ENCODE measurements at regions not wholly inside any gene's neighbourhood (a gene's known extent, or its start where the extent isn't known, plus 50 kb on each side); places are given as distances from the start of the nearest gene placed in this dataset.

- no peaks in the 10 kb centered on the region for H3K4me1 ChIP-seq (ENCODE audit: control insufficient read depth, insufficient read depth, low read length)
- no peak overlapping the region for H3K9ac ChIP-seq (ENCODE audit: control insufficient read depth, insufficient read depth, low read length)
- POLR2A ChIA-PET = no interaction called here
- TF ChIP-seq TARDBP (IDR thresholded peaks at IDR 0.05; ENCODE audit: borderline replicate concordance) (no peak), RB1 (IDR thresholded peaks at IDR 0.05; ENCODE audit: borderline replicate concordance) (no peak), KAT2A (conservative IDR thresholded peaks at IDR 0.05; ENCODE audit: control insufficient read depth, low read depth, low read length) (no peak), NFIC (IDR thresholded peaks at IDR 0.05; ENCODE audit: low read depth, low read length) (no peak), NR2F1 (conservative IDR thresholded peaks at IDR 0.05) (no peak), RAD51 (IDR thresholded peaks at IDR 0.05) (no peak), POU2F2 (IDR thresholded peaks at IDR 0.05; ENCODE audit: borderline replicate concordance, low read depth, low read length) (no peak), SREBF2 (IDR thresholded peaks at IDR 0.05; ENCODE audit: low read length) (no peak), EP300 (IDR thresholded peaks at IDR 0.05; ENCODE audit: borderline replicate concordance in 1 of 2, control insufficient read depth in 1 of 2, low read depth in 2 of 2, low read length in 2 of 2) (no peak), EGR1 (IDR thresholded peaks at IDR 0.05; ENCODE audit: borderline replicate concordance in 1 of 2, low read depth in 2 of 2, low read length in 2 of 2) (no peak), NFXL1 (IDR thresholded peaks at IDR 0.05; ENCODE audit: borderline replicate concordance) (no peak), MEF2A (IDR thresholded peaks at IDR 0.05; ENCODE audit: insufficient read depth, low read depth, low read length) (no peak), ZSCAN29 (IDR thresholded peaks at IDR 0.05) (no peak), FOXM1 (IDR thresholded peaks at IDR 0.05; ENCODE audit: low read depth, low read length) (no peak)
- TF ChIP-seq, protein P1, sequence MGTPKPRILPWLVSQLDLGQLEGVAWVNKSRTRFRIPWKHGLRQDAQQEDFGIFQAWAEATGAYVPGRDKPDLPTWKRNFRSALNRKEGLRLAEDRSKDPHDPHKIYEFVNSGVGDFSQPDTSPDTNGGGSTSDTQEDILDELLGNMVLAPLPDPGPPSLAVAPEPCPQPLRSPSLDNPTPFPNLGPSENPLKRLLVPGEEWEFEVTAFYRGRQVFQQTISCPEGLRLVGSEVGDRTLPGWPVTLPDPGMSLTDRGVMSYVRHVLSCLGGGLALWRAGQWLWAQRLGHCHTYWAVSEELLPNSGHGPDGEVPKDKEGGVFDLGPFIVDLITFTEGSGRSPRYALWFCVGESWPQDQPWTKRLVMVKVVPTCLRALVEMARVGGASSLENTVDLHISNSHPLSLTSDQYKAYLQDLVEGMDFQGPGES (IDR thresholded peaks at IDR 0.05) = no peak
- TF ChIP-seq, protein P2, sequence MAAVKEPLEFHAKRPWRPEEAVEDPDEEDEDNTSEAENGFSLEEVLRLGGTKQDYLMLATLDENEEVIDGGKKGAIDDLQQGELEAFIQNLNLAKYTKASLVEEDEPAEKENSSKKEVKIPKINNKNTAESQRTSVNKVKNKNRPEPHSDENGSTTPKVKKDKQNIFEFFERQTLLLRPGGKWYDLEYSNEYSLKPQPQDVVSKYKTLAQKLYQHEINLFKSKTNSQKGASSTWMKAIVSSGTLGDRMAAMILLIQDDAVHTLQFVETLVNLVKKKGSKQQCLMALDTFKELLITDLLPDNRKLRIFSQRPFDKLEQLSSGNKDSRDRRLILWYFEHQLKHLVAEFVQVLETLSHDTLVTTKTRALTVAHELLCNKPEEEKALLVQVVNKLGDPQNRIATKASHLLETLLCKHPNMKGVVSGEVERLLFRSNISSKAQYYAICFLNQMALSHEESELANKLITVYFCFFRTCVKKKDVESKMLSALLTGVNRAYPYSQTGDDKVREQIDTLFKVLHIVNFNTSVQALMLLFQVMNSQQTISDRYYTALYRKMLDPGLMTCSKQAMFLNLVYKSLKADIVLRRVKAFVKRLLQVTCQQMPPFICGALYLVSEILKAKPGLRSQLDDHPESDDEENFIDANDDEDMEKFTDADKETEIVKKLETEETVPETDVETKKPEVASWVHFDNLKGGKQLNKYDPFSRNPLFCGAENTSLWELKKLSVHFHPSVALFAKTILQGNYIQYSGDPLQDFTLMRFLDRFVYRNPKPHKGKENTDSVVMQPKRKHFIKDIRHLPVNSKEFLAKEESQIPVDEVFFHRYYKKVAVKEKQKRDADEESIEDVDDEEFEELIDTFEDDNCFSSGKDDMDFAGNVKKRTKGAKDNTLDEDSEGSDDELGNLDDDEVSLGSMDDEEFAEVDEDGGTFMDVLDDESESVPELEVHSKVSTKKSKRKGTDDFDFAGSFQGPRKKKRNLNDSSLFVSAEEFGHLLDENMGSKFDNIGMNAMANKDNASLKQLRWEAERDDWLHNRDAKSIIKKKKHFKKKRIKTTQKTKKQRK (IDR thresholded peaks at IDR 0.05; ENCODE audit: low read depth, low read length) = no peak
- TF ChIP-seq, protein P3, sequence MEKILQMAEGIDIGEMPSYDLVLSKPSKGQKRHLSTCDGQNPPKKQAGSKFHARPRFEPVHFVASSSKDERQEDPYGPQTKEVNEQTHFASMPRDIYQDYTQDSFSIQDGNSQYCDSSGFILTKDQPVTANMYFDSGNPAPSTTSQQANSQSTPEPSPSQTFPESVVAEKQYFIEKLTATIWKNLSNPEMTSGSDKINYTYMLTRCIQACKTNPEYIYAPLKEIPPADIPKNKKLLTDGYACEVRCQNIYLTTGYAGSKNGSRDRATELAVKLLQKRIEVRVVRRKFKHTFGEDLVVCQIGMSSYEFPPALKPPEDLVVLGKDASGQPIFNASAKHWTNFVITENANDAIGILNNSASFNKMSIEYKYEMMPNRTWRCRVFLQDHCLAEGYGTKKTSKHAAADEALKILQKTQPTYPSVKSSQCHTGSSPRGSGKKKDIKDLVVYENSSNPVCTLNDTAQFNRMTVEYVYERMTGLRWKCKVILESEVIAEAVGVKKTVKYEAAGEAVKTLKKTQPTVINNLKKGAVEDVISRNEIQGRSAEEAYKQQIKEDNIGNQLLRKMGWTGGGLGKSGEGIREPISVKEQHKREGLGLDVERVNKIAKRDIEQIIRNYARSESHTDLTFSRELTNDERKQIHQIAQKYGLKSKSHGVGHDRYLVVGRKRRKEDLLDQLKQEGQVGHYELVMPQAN (conservative IDR thresholded peaks at IDR 0.05) = no peak
- ATAC-seq (no peak), FAIRE-seq (no peak), DNase-seq (ENCODE audit: low read depth, low spot score) (no peak)
- in situ Hi-C loops (cut with MboI) = no loop called here
- no TSS peak for BruUV-seq (replicated peaks)
- SMC1A ChIA-PET (ENCODE audit: uncharacterized antibody, unreplicated experiment) = no interaction called here
- H3K36me3 ChIP-seq (ENCODE audit: control insufficient read depth in 2 of 2, insufficient read depth in 2 of 2, low read length in 1 of 2) = no peaks in the 10 kb centered on the region
- RAD21 ChIA-PET (ENCODE audit: unreplicated experiment) = no interaction called here
- WGBS (ENCODE audit: insufficient coverage, insufficient replicate concordance, low lambda C conversion rate, missing lambda C conversion rate) = 49% methylated on average over 8 of the region's 8 CpGs
- H3K79me2 ChIP-seq (ENCODE audit: control insufficient read depth, insufficient read depth, low read length) = no peaks in the 10 kb centered on the region
- no peak overlapping the region for H3K4me3 ChIP-seq
- no peak overlapping the region for H2AFZ ChIP-seq (ENCODE audit: control insufficient read depth, low read depth, low read length)
- H3K9me3 ChIP-seq (replicated peaks; ENCODE audit: control insufficient read depth, insufficient read depth, low read length) = no peaks in the 10 kb centered on the region
- H3K27ac ChIP-seq (ENCODE audit: control insufficient read depth, insufficient read depth) = no peak overlapping the region
- CTCF ChIA-PET = no interaction called here
- no peaks in the 10 kb centered on the region for H3K27me3 ChIP-seq (replicated peaks in 1 of 2; ENCODE audit: control insufficient read depth in 2 of 2, insufficient read depth in 2 of 2, low read length in 1 of 2)
- no peaks in the 10 kb centered on the region for H4K20me1 ChIP-seq (ENCODE audit: control insufficient read depth, insufficient read depth)
- intact Hi-C loops (cut with micrococcal nuclease; ENCODE audit: unreplicated experiment) = no loop called here
- no peak overlapping the region for H3K4me2 ChIP-seq (ENCODE audit: control insufficient read depth, insufficient read depth)
Observed at GRCh38 chr10:24041834-24042233, 167.1 kb upstream of the KIAA1217 start.

All from GM12878 (cell line).